Esophagus muscularis mucosa (tissue), 4 donors: ENCODE measurements at regions not wholly inside any gene's neighbourhood (a gene's known extent, or its start where the extent isn't known, plus 50 kb on each side); places are given as distances from the start of the nearest gene placed in this dataset.
"Not testable (repeated sequence)": the region's sequence is repeated elsewhere in the genome, so short reads cannot be mapped to it uniquely, and the experiment has no call there.

ENCODE experiments used
- EP300 ChIP-seq: sonication (generic); formaldehyde crosslinking; IDR thresholded peaks from one replicate; pipeline ENCODE4 v1.6.1; 2017; ENCODE audit warnings: antibody characterized with exemption
- POLR2A ChIP-seq: fragments of 450-650 bp; IDR thresholded peaks from one replicate; pipeline ENCODE4 v1.6.1; 2017; ENCODE audit warnings: antibody characterized with exemption, moderate library complexity, mild to moderate bottlenecking, low read depth
- TF ChIP-seq, protein P1 (sequence below), 3 experiments: fragments of 200-600 bp in 2 of 3; fragments of 450-650 bp in 1 of 3; sonication (generic) in 2 of 3; IDR thresholded peaks; one replicate each; pipeline ENCODE4 v1.5.1; 2017 to 2019; ENCODE audit warnings: antibody characterized with exemption in 3 of 3, mild to moderate bottlenecking in 2 of 3, moderate library complexity in 1 of 3

DNA sequence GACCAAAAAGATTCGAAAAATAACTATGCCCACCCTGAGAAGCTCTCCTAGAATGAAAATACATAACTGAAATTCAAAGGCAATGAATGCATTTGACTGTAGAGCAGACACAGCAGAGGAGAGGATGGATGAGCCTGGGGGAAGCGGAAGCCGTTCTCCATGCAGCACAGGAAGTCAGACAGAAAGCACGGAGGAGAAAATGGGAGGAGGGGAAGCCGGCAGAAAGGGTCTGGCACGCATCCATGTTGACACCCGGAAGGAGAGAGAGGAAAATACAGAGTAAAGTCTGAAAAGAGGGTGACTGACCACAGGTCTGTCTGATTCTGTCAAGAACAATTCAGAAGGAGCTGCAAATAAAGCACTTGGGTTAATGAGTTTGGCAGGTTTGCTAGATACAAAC is 161.0 kb upstream of the FOXD4L5 start:
- TF ChIP-seq, protein P1, sequence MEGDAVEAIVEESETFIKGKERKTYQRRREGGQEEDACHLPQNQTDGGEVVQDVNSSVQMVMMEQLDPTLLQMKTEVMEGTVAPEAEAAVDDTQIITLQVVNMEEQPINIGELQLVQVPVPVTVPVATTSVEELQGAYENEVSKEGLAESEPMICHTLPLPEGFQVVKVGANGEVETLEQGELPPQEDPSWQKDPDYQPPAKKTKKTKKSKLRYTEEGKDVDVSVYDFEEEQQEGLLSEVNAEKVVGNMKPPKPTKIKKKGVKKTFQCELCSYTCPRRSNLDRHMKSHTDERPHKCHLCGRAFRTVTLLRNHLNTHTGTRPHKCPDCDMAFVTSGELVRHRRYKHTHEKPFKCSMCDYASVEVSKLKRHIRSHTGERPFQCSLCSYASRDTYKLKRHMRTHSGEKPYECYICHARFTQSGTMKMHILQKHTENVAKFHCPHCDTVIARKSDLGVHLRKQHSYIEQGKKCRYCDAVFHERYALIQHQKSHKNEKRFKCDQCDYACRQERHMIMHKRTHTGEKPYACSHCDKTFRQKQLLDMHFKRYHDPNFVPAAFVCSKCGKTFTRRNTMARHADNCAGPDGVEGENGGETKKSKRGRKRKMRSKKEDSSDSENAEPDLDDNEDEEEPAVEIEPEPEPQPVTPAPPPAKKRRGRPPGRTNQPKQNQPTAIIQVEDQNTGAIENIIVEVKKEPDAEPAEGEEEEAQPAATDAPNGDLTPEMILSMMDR (IDR thresholded peaks at IDR 0.05), result not testable (repeated sequence)
- not testable (repeated sequence) for TF ChIP-seq POLR2A, EP300
